Tibial artery (tissue), 4 donors: ENCODE measurements at regions not wholly inside any gene's neighbourhood (a gene's known extent, or its start where the extent isn't known, plus 50 kb on each side); places are given as distances from the start of the nearest gene placed in this dataset.

ENCODE experiments used
- DNase-seq, 2 donors: peaks; one replicate each; pipeline ENCODE4 v3.0.0-alpha.2; 2019
- H3K27ac ChIP-seq, 2 donors: fragments of 200-600 bp; sonication (generic) in 1 of 2; 1 replicate in 1 of 2; 2 replicates in 1 of 2; pipeline ENCODE4 v1.5.1; 2018 to 2019; ENCODE audit warnings: mild to moderate bottlenecking in 1 of 2
- H3K27me3 ChIP-seq, 2 donors: fragments of 200-600 bp; sonication (generic) in 1 of 2; one replicate each; pipeline versions ENCODE4 v1.5.1 to v1.6.0; 2016 to 2019
- H3K36me3 ChIP-seq, 3 donors: fragments of 200-600 bp; sonication (generic) in 2 of 3; one replicate each; pipeline ENCODE4 v1.5.1; 2016 to 2019; ENCODE audit warnings: mild to moderate bottlenecking in 2 of 3
- H3K4me1 ChIP-seq, 4 donors: fragments of 200-600 bp; sonication (generic) in 2 of 4; 1 replicate in 3 of 4; 2 replicates in 1 of 4; pipeline ENCODE4 v1.5.1; 2016 to 2019
- H3K4me3 ChIP-seq, 2 donors: fragments of 200-600 bp; sonication (generic) in 1 of 2; 1 replicate in 1 of 2; 2 replicates in 1 of 2; pipeline ENCODE4 v1.5.1; 2018 to 2019; ENCODE audit warnings: mild to moderate bottlenecking in 2 of 2
- H3K9me3 ChIP-seq, 3 donors: fragments of 200-600 bp; sonication (generic) in 1 of 3; one replicate each; pipeline ENCODE4 v1.5.1; 2016 to 2019
- CTCF ChIP-seq, 2 experiments: fragments of 200-600 bp in 1 of 2; fragments of 450-650 bp in 1 of 2; IDR thresholded peaks; one replicate each; pipeline ENCODE4 v1.5.1; 2017 to 2019; ENCODE audit warnings: antibody characterized with exemption in 2 of 2, mild to moderate bottlenecking in 1 of 2, moderate library complexity in 1 of 2
- intact Hi-C: fragments of 100-400 bp; cut with DNase I; formaldehyde crosslinking; loops from one replicate; pipeline ENCODE4 v1.15.0; 2023; ENCODE audit warnings: low total_unique reads

GRCh38 chr16:51853586-51853985 lies 693.4 kb downstream of the TOX3 start:
- intact Hi-C loops: no loop called here
- H3K36me3 ChIP-seq: no peaks in the 10 kb centered on the region
- no peak overlapping the region for H3K4me3 ChIP-seq
- no peaks in the 10 kb centered on the region for H3K9me3 ChIP-seq
- no peaks in the 10 kb centered on the region for H3K4me1 ChIP-seq
- no peaks in the 10 kb centered on the region for H3K27me3 ChIP-seq
- DNase-seq: no peak
- no peak overlapping the region for H3K27ac ChIP-seq
- no peak for TF ChIP-seq CTCF (IDR thresholded peaks at IDR 0.05)

DNA sequence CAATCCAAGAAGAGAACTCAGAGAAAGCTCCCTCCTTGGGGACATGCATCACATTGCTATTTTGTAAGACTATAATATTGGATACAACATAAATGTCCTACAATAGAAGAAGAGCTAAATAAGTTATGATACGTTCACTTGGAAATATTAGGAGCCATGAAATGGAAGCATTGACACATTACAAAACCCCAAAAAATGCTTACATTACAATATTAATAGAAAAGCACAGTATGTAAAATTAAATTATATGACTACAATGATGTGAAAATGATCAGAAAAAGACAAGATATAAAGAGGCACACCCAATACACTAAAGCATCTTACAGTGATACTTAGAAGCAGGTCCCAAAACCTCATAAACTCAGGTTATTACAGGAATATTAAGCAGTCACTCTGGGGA lies 694.1 kb downstream of the TOX3 start:
- intact Hi-C loops: no loop called here
- H3K27me3 ChIP-seq: no peaks in the 10 kb centered on the region
- H3K9me3 ChIP-seq: no peaks in the 10 kb centered on the region
- H3K27ac ChIP-seq: no peak overlapping the region
- no peak overlapping the region for H3K4me3 ChIP-seq
- no peaks in the 10 kb centered on the region for H3K36me3 ChIP-seq
- no peak for DNase-seq
- no peaks in the 10 kb centered on the region for H3K4me1 ChIP-seq
- TF ChIP-seq CTCF (IDR thresholded peaks at IDR 0.05): no peak

GRCh38 chr16:51851111-51851510 lies 695.8 kb downstream of the TOX3 start:
- DNase-seq: no peak
- H3K9me3 ChIP-seq: no peaks in the 10 kb centered on the region
- intact Hi-C loops: no loop called here

DNA sequence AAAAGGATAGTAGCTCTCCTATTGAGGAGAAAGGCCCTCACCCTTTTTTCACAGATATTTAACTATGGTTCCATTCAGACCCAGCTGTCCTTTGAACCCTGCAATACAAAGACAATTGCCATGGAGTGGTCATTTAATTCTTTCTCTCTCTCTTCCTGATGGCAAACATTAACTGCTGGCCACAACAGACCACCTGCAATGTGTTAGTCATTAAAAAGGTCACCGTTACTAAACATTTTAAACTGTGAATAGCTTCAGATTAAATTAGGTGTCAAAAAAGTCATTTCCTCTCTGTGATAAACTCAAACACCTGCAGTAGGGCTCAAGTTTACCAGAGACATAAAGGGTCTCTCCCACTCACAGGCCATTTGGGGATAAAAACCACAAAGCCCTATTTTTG lies 697.2 kb downstream of the TOX3 start:
- Histone ChIP-seq H3K4me1 (no peaks in the 10 kb centered on the region), H3K4me3 (no peak overlapping the region), H3K27me3 (no peaks in the 10 kb centered on the region), H3K27ac (no peak overlapping the region), H3K9me3 (no peaks in the 10 kb centered on the region), H3K36me3 (no peaks in the 10 kb centered on the region)
- intact Hi-C loops: no loop called here
- DNase-seq: no peak
- TF ChIP-seq CTCF (IDR thresholded peaks at IDR 0.05): no peak

More at GRCh38 chr16:51851111-51851510, 695.8 kb downstream of the TOX3 start:
- Histone ChIP-seq H3K27me3 (no peaks in the 10 kb centered on the region), H3K27ac (no peak overlapping the region), H3K36me3 (no peaks in the 10 kb centered on the region), H3K4me3 (no peak overlapping the region), H3K4me1 (no peaks in the 10 kb centered on the region)
- no peak for TF ChIP-seq CTCF (IDR thresholded peaks at IDR 0.05)

DNA sequence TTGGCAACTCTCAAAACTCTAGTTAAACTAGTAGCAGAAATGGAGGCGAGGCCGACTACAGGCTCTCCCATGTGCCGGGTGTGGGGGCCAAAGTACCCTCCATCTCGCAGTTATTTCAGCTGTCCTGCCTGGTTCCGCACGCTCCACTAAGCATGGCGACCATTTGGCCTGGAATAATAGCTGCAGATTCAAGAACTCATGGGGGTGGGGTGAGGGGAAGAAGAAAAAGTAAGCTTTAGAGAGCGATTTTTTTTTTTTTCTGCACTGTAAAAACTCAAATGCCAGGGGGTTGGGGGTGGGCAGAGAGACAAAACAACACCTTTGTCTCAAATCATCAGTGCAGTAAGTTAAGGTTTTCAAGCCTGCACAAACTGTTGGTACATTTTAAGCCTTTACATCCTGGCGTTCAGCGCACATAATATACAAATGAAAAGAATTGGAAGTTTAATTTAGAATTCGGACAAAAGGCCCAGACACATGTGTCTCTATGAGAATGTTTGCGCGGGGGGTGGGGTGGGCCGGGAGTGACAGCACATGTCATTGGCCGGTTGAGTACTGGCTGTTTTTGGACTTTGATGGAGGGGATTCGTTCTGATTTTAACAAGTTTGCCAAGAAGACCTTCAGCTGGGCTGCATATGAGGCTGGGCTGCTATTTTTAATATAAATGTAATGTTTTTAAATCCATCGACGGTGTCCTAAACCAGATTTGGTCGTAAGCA lies 694.7 kb upstream of the SALL1 start:
- TF ChIP-seq CTCF (IDR thresholded peaks at IDR 0.05): no peak
- no peaks in the 10 kb centered on the region for H3K9me3 ChIP-seq
- H3K4me1 ChIP-seq: no peaks in the 10 kb centered on the region
- DNase-seq: no peak
- intact Hi-C loops: no loop called here
- no peaks in the 10 kb centered on the region for H3K36me3 ChIP-seq
- H3K27me3 ChIP-seq: no peaks in the 10 kb centered on the region
- no peak overlapping the region for H3K27ac ChIP-seq
- H3K4me3 ChIP-seq: no peak overlapping the region
